ENCODE measurements at regions not wholly inside any gene's neighbourhood (a gene's known extent, or its start where the extent isn't known, plus 50 kb on each side); places are given as distances from the start of the nearest gene placed in this dataset.

DNA sequence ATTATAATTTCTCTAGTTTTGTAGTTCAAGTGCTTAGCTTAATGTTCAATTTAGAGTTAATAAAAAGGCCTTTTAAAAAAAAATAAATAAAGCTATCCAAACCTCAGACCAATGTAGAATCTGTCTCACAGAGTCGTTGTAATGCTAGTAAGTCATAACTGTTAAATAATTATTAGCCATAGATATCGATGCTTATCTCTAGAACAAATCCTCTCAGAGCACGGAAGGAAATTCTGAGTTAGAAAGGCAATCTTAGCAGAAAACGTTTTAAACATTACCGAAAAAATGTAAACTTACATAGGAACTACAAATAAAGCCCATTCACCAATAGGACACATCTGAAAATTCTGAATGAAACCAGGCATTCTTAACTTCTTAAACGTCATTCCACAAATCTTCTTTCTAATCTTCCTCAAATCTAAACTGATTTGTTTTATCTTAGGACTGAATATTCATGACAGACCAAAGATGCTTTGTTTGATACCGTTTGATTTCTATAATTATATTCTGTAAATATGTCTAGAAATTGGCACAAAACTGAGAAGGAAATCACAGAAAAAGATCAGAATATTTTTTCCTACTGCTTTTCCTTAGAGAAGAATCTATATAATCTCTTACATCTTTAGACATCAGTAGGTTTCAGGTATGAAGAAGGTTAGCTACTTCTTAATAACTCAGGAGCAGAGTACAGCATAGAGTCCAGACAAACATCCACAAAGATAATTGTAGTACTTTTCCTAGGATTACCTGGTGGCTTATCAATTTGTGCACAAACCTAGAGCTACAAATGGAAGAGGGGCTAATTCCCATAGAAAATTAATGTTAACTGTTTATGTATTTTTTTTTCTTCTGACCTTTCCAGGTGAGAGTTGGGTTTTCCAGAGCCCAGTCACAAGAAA is 140.7 kb downstream of the BTC start:
- Histone ChIP-seq H3K27me3 (replicated peaks; ENCODE audit: control insufficient read depth, insufficient read depth, low read length) (no peaks in the 10 kb centered on the region), H3K9ac (ENCODE audit: low read length) (no peak overlapping the region), H3K36me3 (ENCODE audit: control insufficient read depth, insufficient read depth, low read length, severe bottlenecking) (no peaks in the 10 kb centered on the region), H3K9me3 (ENCODE audit: control insufficient read depth, low read length) (no peaks in the 10 kb centered on the region), H3K4me1 (ENCODE audit: control insufficient read depth, insufficient read depth, low read length) (peaks cover 11% of the 10 kb centered on the region), H3K4me3 (ENCODE audit: low read length) (no peak overlapping the region)
- no peak for DNase-seq (ENCODE audit: low read depth)

DNA sequence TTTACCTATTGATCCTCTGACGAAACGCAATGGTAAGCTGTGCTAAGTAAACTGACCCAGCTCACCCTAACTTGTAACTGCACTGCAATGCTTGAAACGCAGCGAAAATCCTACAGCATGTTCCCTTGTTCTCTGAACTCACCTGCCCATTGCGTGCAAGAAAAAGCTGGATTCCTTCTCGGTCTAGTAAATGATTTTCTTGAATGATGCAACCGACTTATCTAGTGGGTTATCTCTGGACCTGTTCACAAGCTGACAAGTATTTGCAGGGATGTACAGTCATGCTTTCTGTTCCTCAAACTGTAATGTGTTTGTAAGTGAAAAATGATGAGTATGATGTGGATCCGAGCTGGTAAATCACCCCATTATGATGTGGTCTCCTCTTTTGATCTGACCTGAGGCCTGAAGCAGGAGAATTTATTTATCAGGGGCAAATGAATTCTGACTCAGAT is 140.1 kb downstream of the BTC start:
- Histone ChIP-seq H3K9me3 (ENCODE audit: control insufficient read depth, low read length) (no peaks in the 10 kb centered on the region), H3K4me1 (ENCODE audit: control insufficient read depth, insufficient read depth, low read length) (peaks cover 17% of the 10 kb centered on the region), H3K9ac (ENCODE audit: low read length) (no peak overlapping the region), H3K36me3 (ENCODE audit: control insufficient read depth, insufficient read depth, low read length, severe bottlenecking) (no peaks in the 10 kb centered on the region), H3K27me3 (replicated peaks; ENCODE audit: control insufficient read depth, insufficient read depth, low read length) (no peaks in the 10 kb centered on the region), H3K4me3 (ENCODE audit: low read length) (no peak overlapping the region)
- DNase-seq (ENCODE audit: low read depth), result no peak

DNA sequence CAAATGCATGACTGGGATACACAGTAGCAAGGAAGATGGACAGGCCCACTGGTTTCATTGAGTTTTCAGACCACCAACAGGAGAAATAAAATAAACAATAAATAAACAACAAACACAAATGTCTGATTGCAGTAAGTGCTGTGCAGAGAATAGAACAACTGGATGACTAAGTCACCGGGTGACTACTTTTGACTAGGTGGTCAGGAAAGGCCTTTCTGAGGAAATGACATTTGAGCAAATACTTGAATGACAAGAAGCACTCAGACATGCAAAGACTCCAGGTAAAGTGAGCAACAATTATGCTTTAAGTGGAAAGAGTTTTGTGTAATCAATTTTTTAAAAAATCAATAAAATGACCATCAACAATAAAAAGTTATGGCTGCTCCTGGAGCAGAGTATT is 137.7 kb downstream of the BTC start:
- no peaks in the 10 kb centered on the region for H3K9me3 ChIP-seq (ENCODE audit: control insufficient read depth, low read length)
- H3K36me3 ChIP-seq (ENCODE audit: control insufficient read depth, insufficient read depth, low read length, severe bottlenecking), result no peaks in the 10 kb centered on the region
- no peaks in the 10 kb centered on the region for H3K27me3 ChIP-seq (replicated peaks; ENCODE audit: control insufficient read depth, insufficient read depth, low read length)
- H3K4me3 ChIP-seq (ENCODE audit: low read length), result no peak overlapping the region
- peaks cover 32% of the 10 kb centered on the region for H3K4me1 ChIP-seq (ENCODE audit: control insufficient read depth, insufficient read depth, low read length)
- no peak for DNase-seq (ENCODE audit: low read depth)
- H3K9ac ChIP-seq (ENCODE audit: low read length), result no peak overlapping the region

DNA sequence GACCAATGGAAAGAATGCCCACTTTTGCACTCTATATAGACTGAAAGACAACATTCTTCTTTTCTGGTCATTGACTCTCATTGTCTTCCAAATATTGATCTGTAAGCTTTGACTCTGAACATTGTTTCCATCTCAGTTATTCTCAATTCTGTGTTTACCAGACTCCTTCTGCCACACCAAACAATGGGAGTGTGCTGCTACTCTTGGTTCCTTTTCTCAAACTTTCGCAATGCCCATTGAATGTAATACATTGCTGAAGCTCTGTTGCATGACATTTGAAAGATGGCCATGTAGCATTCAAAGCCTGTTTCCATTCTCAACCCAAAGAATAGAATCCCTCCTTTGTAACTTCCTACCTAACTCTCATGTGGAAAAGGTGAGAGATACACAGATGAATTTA is 136.2 kb downstream of the BTC start:
- H3K4me3 ChIP-seq (ENCODE audit: low read length), result no peak overlapping the region
- H3K9ac ChIP-seq (ENCODE audit: low read length), result no peak overlapping the region
- H3K4me1 ChIP-seq (ENCODE audit: control insufficient read depth, insufficient read depth, low read length), result peaks cover 41% of the 10 kb centered on the region
- no peaks in the 10 kb centered on the region for H3K36me3 ChIP-seq (ENCODE audit: control insufficient read depth, insufficient read depth, low read length, severe bottlenecking)
- peak; percentile 48 for DNase-seq (ENCODE audit: low read depth)
- H3K27me3 ChIP-seq (replicated peaks; ENCODE audit: control insufficient read depth, insufficient read depth, low read length), result no peaks in the 10 kb centered on the region
- H3K9me3 ChIP-seq (ENCODE audit: control insufficient read depth, low read length), result no peaks in the 10 kb centered on the region

DNA sequence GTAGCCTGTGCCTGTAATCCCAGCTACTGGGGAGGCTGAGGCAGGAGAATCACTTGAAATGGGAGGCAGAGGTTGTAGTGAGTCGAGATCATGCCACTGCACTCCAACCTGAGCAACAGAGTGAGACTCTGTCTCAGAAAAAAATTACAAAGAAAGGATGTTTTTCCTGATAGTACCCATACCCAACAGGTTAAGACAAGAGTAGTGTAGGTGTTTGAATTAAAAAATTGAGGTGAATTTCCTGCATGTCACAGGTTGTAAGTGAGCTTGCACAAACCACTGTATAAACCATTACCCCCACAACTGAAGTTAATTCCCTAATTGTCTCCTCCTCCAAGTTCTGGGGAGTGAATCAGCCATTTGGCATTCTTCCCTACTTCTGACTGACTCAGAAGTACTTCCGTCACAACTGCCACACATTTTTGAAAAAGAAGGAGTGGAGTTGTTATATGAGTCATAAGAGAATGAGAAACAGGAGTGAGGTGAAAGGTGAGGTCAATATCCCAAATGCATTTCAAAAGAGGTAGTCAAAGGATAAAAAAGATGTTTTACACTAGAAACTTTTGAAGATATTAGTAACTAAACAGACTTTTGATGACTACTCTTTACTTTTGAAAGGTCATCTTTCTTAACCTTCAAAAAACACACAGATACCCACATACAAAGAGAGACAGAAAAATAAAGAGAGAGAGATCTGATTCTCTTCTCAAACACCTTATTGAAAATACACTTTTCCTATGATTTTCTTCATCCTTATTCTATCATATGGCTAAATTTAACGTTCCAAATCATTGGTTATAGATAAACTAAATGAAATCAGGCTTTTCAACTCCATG is 134.5 kb downstream of the BTC start:
- Histone ChIP-seq H3K9me3 (ENCODE audit: control insufficient read depth, low read length) (no peaks in the 10 kb centered on the region), H3K4me3 (ENCODE audit: low read length) (no peak overlapping the region), H3K36me3 (ENCODE audit: control insufficient read depth, insufficient read depth, low read length, severe bottlenecking) (no peaks in the 10 kb centered on the region), H3K9ac (ENCODE audit: low read length) (peak overlapping the region; percentile 9), H3K4me1 (ENCODE audit: control insufficient read depth, insufficient read depth, low read length) (peaks cover 41% of the 10 kb centered on the region), H3K27me3 (replicated peaks; ENCODE audit: control insufficient read depth, insufficient read depth, low read length) (no peaks in the 10 kb centered on the region)
- DNase-seq (ENCODE audit: low read depth), result peak; percentile 97

DNA sequence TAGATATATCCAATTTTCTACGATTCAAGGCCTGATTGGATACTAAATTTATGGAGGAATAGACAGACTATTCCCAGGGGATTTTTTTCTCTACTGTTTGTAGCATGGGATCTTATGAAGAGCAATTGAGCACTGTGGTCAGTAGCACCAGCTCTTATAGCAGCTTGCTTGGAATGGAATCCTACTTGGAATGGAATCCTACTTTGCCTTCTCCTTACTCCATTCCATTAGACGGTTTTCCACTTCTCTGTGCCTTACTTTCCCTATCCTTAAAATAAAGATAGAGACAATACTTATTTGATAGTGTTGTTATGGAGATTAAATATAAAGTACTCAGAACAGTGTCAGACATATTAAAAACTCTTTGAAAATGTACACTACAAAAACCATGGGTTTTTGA is 133.5 kb downstream of the BTC start:
- H3K36me3 ChIP-seq (ENCODE audit: control insufficient read depth, insufficient read depth, low read length, severe bottlenecking), result no peaks in the 10 kb centered on the region
- no peak for DNase-seq (ENCODE audit: low read depth)
- H3K9me3 ChIP-seq (ENCODE audit: control insufficient read depth, low read length), result no peaks in the 10 kb centered on the region
- H3K27me3 ChIP-seq (replicated peaks; ENCODE audit: control insufficient read depth, insufficient read depth, low read length), result no peaks in the 10 kb centered on the region
- H3K9ac ChIP-seq (ENCODE audit: low read length), result peak overlapping the region; percentile 47
- no peak overlapping the region for H3K4me3 ChIP-seq (ENCODE audit: low read length)
- peaks cover 41% of the 10 kb centered on the region for H3K4me1 ChIP-seq (ENCODE audit: control insufficient read depth, insufficient read depth, low read length)

DNA sequence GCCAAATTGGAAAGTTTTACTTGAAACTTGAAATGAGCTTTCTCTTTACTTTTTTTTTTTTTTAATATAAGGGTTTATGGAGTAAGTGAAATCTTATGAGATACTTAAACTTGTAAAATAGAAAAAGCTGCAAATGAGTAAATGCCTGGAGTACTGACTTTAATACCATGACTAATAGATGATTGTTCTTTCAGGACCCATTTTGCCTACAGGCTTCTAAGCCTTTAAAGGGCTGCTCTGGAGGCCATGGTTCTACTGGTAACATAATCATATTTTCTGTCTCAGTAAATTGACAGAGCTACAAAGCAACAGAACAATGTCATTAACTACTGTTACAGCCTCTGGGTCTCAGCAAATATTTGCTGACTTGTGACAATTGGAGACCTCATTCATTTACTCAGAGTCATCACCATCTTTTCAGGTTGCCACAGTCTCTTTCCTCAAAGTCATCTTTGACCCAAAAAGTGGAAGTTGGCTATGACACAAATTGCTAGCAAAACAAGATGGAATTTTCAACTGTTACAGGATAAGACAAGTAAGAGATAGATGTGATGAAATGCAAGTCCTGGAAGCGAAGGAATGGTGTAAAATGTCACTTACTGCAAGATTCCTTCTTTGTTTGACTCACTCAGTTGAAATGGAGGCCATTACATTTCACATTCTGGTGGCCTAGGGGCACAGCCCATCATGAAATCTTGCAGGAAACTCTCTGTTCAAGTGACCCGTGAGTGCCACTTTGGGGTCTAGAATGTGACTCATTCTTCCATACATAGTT is 132.7 kb downstream of the BTC start:
- no peaks in the 10 kb centered on the region for H3K36me3 ChIP-seq (ENCODE audit: control insufficient read depth, insufficient read depth, low read length, severe bottlenecking)
- peak; percentile 49 for DNase-seq (ENCODE audit: low read depth)
- peaks cover 41% of the 10 kb centered on the region for H3K4me1 ChIP-seq (ENCODE audit: control insufficient read depth, insufficient read depth, low read length)
- H3K27me3 ChIP-seq (replicated peaks; ENCODE audit: control insufficient read depth, insufficient read depth, low read length), result no peaks in the 10 kb centered on the region
- peak overlapping the region; percentile 47 for H3K9ac ChIP-seq (ENCODE audit: low read length)
- no peak overlapping the region for H3K4me3 ChIP-seq (ENCODE audit: low read length)
- no peaks in the 10 kb centered on the region for H3K9me3 ChIP-seq (ENCODE audit: control insufficient read depth, low read length)

DNA sequence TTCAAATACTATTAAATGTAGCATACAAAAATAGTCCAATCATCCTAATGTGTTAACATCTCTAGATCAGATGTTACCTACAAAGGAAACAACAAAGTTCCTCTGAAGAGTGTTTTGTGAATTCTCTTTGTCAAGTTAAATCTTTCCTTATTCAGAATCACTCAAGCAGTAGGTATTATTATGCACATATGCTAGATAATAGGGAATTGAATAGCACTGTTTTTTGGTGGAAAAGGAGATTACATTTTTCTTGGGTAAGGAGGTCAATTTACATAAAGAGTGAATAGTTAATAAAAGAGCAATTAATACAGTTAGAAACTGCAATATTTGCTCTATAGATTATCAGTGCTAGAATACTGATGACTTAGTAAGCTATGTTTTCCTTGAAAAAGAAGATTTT is 130.7 kb downstream of the BTC start:
- no peaks in the 10 kb centered on the region for H3K27me3 ChIP-seq (replicated peaks; ENCODE audit: control insufficient read depth, insufficient read depth, low read length)
- no peak for DNase-seq (ENCODE audit: low read depth)
- H3K4me3 ChIP-seq (ENCODE audit: low read length), result no peak overlapping the region
- no peaks in the 10 kb centered on the region for H3K36me3 ChIP-seq (ENCODE audit: control insufficient read depth, insufficient read depth, low read length, severe bottlenecking)
- no peak overlapping the region for H3K9ac ChIP-seq (ENCODE audit: low read length)
- H3K4me1 ChIP-seq (ENCODE audit: control insufficient read depth, insufficient read depth, low read length), result peaks cover 38% of the 10 kb centered on the region
- H3K9me3 ChIP-seq (ENCODE audit: control insufficient read depth, low read length), result no peaks in the 10 kb centered on the region

DNA sequence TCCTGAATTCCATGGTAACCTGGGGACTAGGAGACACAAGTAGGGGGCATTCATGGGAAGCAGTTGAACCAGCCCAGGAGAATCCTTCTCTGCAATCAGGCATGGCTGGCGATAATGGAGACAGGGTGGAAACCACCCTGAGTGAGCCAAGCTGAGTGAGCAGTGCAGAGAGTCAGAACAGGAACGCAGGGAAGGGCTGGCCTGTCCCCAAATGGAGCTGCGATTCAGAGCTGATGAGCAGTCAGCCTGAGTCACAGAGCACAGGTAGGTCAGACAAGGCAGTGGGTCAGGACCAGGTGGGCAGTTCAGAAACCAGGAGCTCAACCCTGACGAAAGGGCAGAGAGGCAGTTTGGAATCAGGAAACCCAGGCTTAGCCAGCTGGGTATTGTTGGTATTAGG is 129.0 kb downstream of the BTC start:
- Histone ChIP-seq H3K9ac (ENCODE audit: low read length) (no peak overlapping the region), H3K9me3 (ENCODE audit: control insufficient read depth, low read length) (no peaks in the 10 kb centered on the region), H3K27me3 (replicated peaks; ENCODE audit: control insufficient read depth, insufficient read depth, low read length) (no peaks in the 10 kb centered on the region), H3K4me1 (ENCODE audit: control insufficient read depth, insufficient read depth, low read length) (peaks cover 21% of the 10 kb centered on the region), H3K4me3 (ENCODE audit: low read length) (no peak overlapping the region), H3K36me3 (ENCODE audit: control insufficient read depth, insufficient read depth, low read length, severe bottlenecking) (no peaks in the 10 kb centered on the region)
- DNase-seq (ENCODE audit: low read depth), result no peak

DNA sequence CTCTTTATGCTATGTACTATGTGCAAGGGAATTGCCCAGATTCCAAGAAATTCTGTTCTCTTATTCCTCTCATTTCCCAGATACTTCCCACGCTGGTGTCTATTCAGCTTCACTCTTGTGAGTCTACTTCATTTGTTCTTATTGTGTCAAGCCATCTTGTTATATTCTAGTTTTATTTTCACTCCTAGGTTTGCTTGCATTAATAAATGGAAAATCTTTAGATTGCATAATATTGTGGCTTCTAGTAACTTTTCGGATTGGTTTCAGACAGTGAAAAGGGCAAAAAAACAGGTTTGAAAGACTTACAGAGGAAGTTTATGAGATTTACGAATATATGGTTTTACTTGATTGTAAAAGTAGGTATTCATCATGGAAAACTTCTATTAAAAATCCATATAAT is 128.4 kb downstream of the BTC start:
- Histone ChIP-seq H3K4me1 (ENCODE audit: control insufficient read depth, insufficient read depth, low read length) (peaks cover 16% of the 10 kb centered on the region), H3K36me3 (ENCODE audit: control insufficient read depth, insufficient read depth, low read length, severe bottlenecking) (no peaks in the 10 kb centered on the region), H3K9me3 (ENCODE audit: control insufficient read depth, low read length) (no peaks in the 10 kb centered on the region), H3K9ac (ENCODE audit: low read length) (no peak overlapping the region), H3K4me3 (ENCODE audit: low read length) (no peak overlapping the region), H3K27me3 (replicated peaks; ENCODE audit: control insufficient read depth, insufficient read depth, low read length) (no peaks in the 10 kb centered on the region)
- no peak for DNase-seq (ENCODE audit: low read depth)

DNA sequence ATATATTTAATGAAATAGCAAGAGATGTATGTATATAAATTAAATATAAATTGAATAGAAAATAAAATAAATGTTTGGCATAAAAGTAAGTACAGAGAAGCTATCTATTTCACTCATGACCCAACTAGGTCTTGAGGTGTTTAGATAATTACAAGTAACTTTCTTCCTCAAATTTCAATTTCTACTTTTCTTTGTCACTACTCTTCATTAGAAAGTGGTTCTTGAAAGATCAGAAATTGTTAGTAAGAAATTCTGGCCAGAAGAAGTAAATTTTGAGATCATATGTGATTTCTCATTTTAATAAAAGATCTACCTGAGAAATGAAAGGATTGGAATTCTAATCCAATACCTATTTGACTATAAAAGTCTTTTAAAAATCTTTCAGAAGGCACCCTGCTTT is 126.9 kb downstream of the BTC start:
- H3K36me3 ChIP-seq (ENCODE audit: control insufficient read depth, insufficient read depth, low read length, severe bottlenecking), result no peaks in the 10 kb centered on the region
- no peaks in the 10 kb centered on the region for H3K27me3 ChIP-seq (replicated peaks; ENCODE audit: control insufficient read depth, insufficient read depth, low read length)
- DNase-seq (ENCODE audit: low read depth), result no peak
- peaks cover 1% of the 10 kb centered on the region for H3K4me1 ChIP-seq (ENCODE audit: control insufficient read depth, insufficient read depth, low read length)
- no peak overlapping the region for H3K9ac ChIP-seq (ENCODE audit: low read length)
- H3K4me3 ChIP-seq (ENCODE audit: low read length), result no peak overlapping the region
- no peaks in the 10 kb centered on the region for H3K9me3 ChIP-seq (ENCODE audit: control insufficient read depth, low read length)
